ENCODE measurements at regions not wholly inside any gene's neighbourhood (a gene's known extent, or its start where the extent isn't known, plus 50 kb on each side); places are given as distances from the start of the nearest gene placed in this dataset.

DNA sequence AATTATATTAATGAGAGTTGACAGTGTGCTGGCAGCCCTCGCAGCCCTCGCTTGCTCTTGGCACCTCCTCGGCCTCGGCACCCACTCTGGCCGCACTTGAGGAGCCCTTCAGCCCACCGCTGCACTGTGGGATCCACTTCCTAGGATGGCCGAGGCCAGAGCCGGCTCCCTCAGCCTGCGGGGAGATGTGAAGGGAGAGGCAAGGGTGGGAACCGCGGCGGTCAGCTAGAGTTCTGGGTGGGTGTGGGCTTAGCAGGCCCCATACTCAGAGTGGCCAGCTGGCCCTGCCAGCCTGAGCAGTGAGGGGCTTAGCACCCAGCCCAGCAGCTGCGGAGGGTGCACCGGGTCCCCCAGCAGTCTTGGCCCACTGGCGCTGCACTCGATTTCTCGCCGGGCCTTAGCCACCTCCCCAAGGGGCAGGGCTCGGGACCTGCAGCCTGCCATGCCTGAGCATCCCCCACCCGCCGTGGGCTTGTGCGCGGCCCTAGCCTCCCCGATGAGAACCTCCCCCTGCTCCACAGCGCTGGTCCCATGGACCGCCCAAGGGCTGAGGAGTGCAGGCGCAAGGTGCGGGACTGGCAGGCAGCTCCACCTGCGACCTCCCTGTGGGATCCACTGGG is 68.2 kb upstream of the LRRTM4 start:
- TF ChIP-seq, protein P1, sequence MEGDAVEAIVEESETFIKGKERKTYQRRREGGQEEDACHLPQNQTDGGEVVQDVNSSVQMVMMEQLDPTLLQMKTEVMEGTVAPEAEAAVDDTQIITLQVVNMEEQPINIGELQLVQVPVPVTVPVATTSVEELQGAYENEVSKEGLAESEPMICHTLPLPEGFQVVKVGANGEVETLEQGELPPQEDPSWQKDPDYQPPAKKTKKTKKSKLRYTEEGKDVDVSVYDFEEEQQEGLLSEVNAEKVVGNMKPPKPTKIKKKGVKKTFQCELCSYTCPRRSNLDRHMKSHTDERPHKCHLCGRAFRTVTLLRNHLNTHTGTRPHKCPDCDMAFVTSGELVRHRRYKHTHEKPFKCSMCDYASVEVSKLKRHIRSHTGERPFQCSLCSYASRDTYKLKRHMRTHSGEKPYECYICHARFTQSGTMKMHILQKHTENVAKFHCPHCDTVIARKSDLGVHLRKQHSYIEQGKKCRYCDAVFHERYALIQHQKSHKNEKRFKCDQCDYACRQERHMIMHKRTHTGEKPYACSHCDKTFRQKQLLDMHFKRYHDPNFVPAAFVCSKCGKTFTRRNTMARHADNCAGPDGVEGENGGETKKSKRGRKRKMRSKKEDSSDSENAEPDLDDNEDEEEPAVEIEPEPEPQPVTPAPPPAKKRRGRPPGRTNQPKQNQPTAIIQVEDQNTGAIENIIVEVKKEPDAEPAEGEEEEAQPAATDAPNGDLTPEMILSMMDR (conservative IDR thresholded peaks at IDR 0.05; ENCODE audit: low read depth, low read length) = no peak
- no peak for TF ChIP-seq MXI1 (IDR thresholded peaks at IDR 0.05; ENCODE audit: borderline replicate concordance, low read depth, low read length)
- no peak for TF ChIP-seq POLR2A (IDR thresholded peaks at IDR 0.05; ENCODE audit: low read depth, low read length)
- no peak for TF ChIP-seq BHLHE40 (IDR thresholded peaks at IDR 0.05; ENCODE audit: low read depth, low read length)
- no peak for TF ChIP-seq SMC3 (IDR thresholded peaks at IDR 0.05; ENCODE audit: low read depth, low read length)
- TF ChIP-seq RAD21 (IDR thresholded peaks at IDR 0.05; ENCODE audit: low read length) = no peak
- no peak for TF ChIP-seq RFX5 (IDR thresholded peaks at IDR 0.05; ENCODE audit: low read depth, low read length)
- no peak for TF ChIP-seq NFE2L2 (IDR thresholded peaks at IDR 0.05; ENCODE audit: low read depth, low read length)
- TF ChIP-seq FOS (IDR thresholded peaks at IDR 0.05; ENCODE audit: low read depth, low read length) = no peak
- TF ChIP-seq MAFK (IDR thresholded peaks at IDR 0.05; ENCODE audit: low read depth, low read length) = no peak
- TF ChIP-seq RCOR1 (IDR thresholded peaks at IDR 0.05; ENCODE audit: insufficient replicate concordance, low read length) = no peak

Data from IMR-90 (cell line).